Umbilical cord (tissue), 1 donor: ENCODE measurements at regions not wholly inside any gene's neighbourhood (a gene's known extent, or its start where the extent isn't known, plus 50 kb on each side); places are given as distances from the start of the nearest gene placed in this dataset.

Experiments used
- DNase-seq: peaks from one replicate; pipeline ENCODE4 v3.0.0-alpha.2; 2015; ENCODE audit warnings: low spot score

DNA sequence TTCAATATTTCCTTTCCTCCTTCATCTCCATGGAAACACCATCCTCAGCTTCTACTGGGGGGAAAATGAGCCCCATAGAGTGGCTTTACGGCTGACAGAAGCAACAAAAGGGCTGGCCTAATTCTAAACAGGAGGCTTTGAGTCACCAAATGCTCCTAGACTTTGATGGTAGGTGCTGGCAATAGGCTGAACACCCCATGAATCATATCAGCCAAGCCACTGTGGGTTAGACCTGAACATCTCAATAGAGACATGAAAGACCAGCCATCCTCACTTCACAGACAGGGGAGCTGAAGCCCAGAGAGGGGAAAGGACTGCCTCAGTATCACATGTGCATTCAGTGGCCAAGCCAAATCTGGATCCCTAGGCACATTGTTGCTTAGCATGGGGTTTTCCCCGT, 107.6 kb downstream of the AMER1 start:
- no peak for DNase-seq

DNA sequence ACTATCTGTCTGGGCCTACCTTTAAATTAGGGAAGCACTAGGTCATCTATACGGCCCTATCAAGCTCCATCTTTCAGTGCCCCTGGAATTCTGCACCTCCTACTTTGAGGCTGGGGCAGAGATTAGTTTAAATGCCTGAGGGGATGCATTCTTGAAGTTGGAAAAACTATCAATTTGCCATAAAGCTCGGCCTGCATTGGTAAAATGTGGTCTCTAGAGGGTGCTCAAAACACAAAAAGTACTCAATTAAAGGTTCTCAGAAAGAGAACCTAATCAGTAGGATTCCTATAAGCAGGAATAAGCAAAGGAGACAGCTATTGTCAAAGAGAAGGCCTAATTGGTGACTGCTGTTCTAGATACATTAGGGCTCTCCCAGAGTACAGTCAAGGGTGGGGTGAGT, 111.7 kb downstream of the AMER1 start:
- DNase-seq = peak; percentile 3
